CD4-positive, alpha-beta memory T cell (primary cell): ENCODE measurements at regions not wholly inside any gene's neighbourhood (a gene's known extent, or its start where the extent isn't known, plus 50 kb on each side); places are given as distances from the start of the nearest gene placed in this dataset.
"Not testable (repeated sequence)": the region's sequence is repeated elsewhere in the genome, so short reads cannot be mapped to it uniquely, and the experiment has no call there.

Experiments used
- CTCF ChIA-PET: fragments of 350-600 bp; sonication (Branson Sonifier 250); formaldehyde crosslinking; loops from one replicate; lab custom pipeline; 2021; ENCODE audit warnings: inconsistent platforms; ENCODE audit not compliant: partially characterized antibody; lab: Charles Lee
- POLR2A ChIA-PET: fragments of 350-600 bp; sonication (Branson Sonifier 250); formaldehyde crosslinking; loops from one replicate; lab custom pipeline; 2021; ENCODE audit not compliant: partially characterized antibody; lab: Charles Lee
- DNase-seq, 5 donors: peaks; one replicate each; pipeline versions ENCODE4 v3.0.0 to v3.0.0-alpha.2; 2020 to 2022; ENCODE audit warnings: mixed read lengths in 1 of 5
- H3K27ac ChIP-seq: one replicate; pipeline ENCODE4 v1.7.0; 2013; ENCODE audit warnings: low read depth, low read length
- H3K27me3 ChIP-seq: 2 replicates; pipeline ENCODE4 v1.7.0; 2013; ENCODE audit warnings: mild to moderate bottlenecking, low read length, moderate library complexity; ENCODE audit not compliant: insufficient read depth
- H3K36me3 ChIP-seq: 2 replicates; pipeline ENCODE4 v1.7.0; 2013; ENCODE audit warnings: mild to moderate bottlenecking, low read length, moderate library complexity; ENCODE audit not compliant: insufficient read depth
- H3K4me1 ChIP-seq: 2 replicates; pipeline ENCODE4 v1.7.0; 2013; ENCODE audit warnings: mild to moderate bottlenecking, low read length, moderate library complexity; ENCODE audit not compliant: insufficient read depth
- H3K4me3 ChIP-seq, 2 donors: one replicate each; pipeline ENCODE4 v1.7.0; 2013; ENCODE audit warnings: low read length in 2 of 2, mild to moderate bottlenecking in 1 of 2
- H3K9me3 ChIP-seq, 2 donors: one replicate each; pipeline ENCODE4 v1.7.0; 2013; ENCODE audit warnings: low read length in 2 of 2, control low read depth in 1 of 2; ENCODE audit not compliant: control insufficient read depth in 1 of 2
- H3K27ac Mint-ChIP-seq, 7 donors: one replicate each; pipeline ENCODE4 v1.8.0; 2020 to 2021; ENCODE audit warnings: mixed read lengths in 7 of 7, mild to moderate bottlenecking in 6 of 7, inconsistent platforms in 3 of 7, moderate library complexity in 3 of 7
- H3K27me3 Mint-ChIP-seq, 2 donors: one replicate each; pipeline ENCODE4 v1.8.0; 2020 to 2021; ENCODE audit warnings: mixed read lengths in 2 of 2
- H3K36me3 Mint-ChIP-seq, 2 donors: one replicate each; pipeline ENCODE4 v1.8.0; 2020 to 2021; ENCODE audit warnings: mixed read lengths in 2 of 2, inconsistent platforms in 1 of 2, mild to moderate bottlenecking in 1 of 2
- H3K4me1 Mint-ChIP-seq, 4 donors: one replicate each; pipeline ENCODE4 v1.8.0; 2020 to 2021; ENCODE audit warnings: mixed read lengths in 4 of 4, mild to moderate bottlenecking in 1 of 4
- H3K4me3 Mint-ChIP-seq, 8 donors: one replicate each; pipeline ENCODE4 v1.8.0; 2020 to 2021; ENCODE audit warnings: mixed read lengths in 8 of 8, mild to moderate bottlenecking in 7 of 8, moderate library complexity in 6 of 8, inconsistent platforms in 3 of 8
- H3K9me3 Mint-ChIP-seq, 8 donors: one replicate each; pipeline ENCODE4 v1.8.0; 2020 to 2021; ENCODE audit warnings: mixed read lengths in 8 of 8, mild to moderate bottlenecking in 5 of 8, inconsistent platforms in 3 of 8, moderate library complexity in 1 of 8
- intact Hi-C: fragments of 100-400 bp; cut with micrococcal nuclease; formaldehyde crosslinking; loops from one replicate; pipeline ENCODE4 v1.15.1; 2023

DNA sequence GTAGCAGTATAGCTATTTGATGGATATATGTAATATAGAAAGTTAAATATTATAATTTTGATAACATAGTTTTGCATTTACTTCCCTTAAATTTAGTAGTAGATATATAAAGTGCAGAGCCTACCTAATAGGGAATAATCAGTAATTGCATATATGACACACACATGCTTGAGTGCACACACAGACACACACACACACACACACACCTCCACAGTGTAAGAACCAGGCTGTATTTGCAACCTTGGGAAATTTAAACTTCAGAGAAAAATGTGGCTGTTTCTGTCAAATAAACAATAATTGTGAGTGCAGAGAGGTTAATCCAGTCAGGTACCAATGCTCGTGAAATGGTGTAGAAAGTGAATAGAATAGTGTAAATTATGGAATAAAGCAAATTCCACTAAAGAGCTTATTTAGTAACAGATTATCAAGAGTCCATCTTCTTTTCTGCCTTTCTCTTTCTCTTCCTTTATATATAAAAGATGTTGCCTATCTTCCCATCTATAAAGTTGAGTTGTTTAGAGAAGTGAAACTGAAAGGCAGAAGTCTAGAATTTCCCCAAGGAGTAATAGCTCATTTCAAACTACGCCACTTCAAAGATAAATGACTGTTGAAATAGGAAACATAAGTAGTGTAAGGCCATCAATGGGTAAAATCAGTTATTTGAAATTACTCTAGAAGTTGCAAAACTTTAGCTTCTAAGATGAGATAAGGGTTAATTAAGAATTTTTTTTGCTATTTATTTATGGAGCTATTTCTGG, 273.7 kb downstream of the SRGAP2C start:
- Histone ChIP-seq H3K9me3 (no peaks in the 10 kb centered on the region), H3K27me3 (no peaks in the 10 kb centered on the region), H3K4me3 (peak overlapping the region in 1 of 2 donors; percentile 16), H3K36me3 (no peaks in the 10 kb centered on the region), H3K27ac (peak overlapping the region; percentile 46), H3K4me1 (peaks cover 3% of the 10 kb centered on the region)
- Mint-ChIP-seq H3K4me1 (peaks cover 7 to 13% (median 9%) of the 10 kb centered on the region in 4 donors), H3K36me3 (no peaks in the 10 kb centered on the region), H3K4me3 (peak overlapping the region; percentile 80 to 88 (median 85)), H3K27ac (peak overlapping the region; percentile 43 to 94 (median 90)), H3K27me3 (no peaks in the 10 kb centered on the region), H3K9me3 (peaks cover 0 to 2% (median 0%) of the 10 kb centered on the region in 8 donors)
- CTCF ChIA-PET, result interaction anchor here (1.1 to 1.6 kb wide), 2 partner anchors 13 to 60 kb away, joined by 5 to 8 read pairs; no protein-coding TSS in a partner anchor
- POLR2A ChIA-PET, result interaction anchor here (1.5 to 2.0 kb wide), 3 partner anchors 58 to 94 kb away, joined by 3 to 21 read pairs (median 13); no protein-coding TSS in a partner anchor
- DNase-seq, result peak in 4 of 5 donors; percentile 23 to 43 (median 32)
- intact Hi-C loops, result no loop called here

DNA sequence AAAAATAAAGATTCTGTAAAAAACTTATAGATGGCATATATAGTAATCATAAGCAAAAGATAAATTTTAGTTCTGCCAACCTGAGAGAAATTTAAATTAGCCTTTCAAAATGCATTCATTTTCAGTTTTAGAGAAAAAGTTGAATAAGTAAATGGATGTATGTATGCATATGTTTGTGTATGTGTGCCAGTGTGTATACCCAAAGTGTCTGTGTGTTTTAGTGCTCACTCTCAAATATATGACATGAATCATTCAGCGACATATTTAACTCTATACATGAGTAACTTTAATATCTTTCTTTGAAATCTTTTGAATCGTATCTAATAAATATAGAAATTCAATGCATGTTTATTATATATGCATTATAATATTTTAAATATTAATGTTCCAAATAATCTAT, 274.5 kb downstream of the SRGAP2C start:
- Mint-ChIP-seq H3K27me3 (no peaks in the 10 kb centered on the region), H3K27ac (peak overlapping the region in 2 of 7 donors; percentile 58 to 59), H3K36me3 (no peaks in the 10 kb centered on the region), H3K9me3 (peaks cover 0 to 2% (median 0%) of the 10 kb centered on the region in 8 donors), H3K4me1 (peaks cover 7 to 13% (median 9%) of the 10 kb centered on the region in 4 donors), H3K4me3 (peak overlapping the region in 4 of 8 donors; percentile 33 to 71 (median 43))
- H3K4me1 ChIP-seq, result peaks cover 3% of the 10 kb centered on the region
- no peak overlapping the region for H3K4me3 ChIP-seq
- H3K27me3 ChIP-seq, result no peaks in the 10 kb centered on the region
- no peaks in the 10 kb centered on the region for H3K9me3 ChIP-seq
- H3K27ac ChIP-seq, result no peak overlapping the region
- intact Hi-C loops, result no loop called here
- H3K36me3 ChIP-seq, result no peaks in the 10 kb centered on the region
- CTCF ChIA-PET, result interaction anchor here (1.1 to 1.6 kb wide), 2 partner anchors 14 to 59 kb away, joined by 5 to 8 read pairs; no protein-coding TSS in a partner anchor
- POLR2A ChIA-PET, result interaction anchor here (1.7 to 2.0 kb wide), 2 partner anchors 57 to 60 kb away, joined by 13 to 21 read pairs; no protein-coding TSS in a partner anchor
- no peak for DNase-seq

DNA sequence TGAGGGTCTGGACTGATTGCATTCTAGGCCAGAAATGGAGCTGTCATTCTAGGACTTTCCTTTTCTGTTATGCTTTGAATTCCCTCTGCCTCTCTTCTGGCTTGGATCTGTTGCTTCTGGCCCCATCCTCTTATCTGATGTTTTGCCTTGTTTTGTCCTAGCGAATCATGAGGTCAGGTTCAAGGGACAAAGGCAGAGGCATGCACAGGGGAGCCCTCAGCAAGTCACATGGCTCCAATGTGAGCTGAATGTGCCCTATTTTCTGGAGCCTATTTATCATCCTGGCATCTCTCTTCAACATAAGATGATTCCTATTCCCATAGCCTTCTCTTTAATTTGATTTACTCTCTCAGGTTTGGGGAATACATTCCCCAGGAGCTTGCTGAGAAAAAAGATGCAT, 284.6 kb downstream of the SRGAP2C start:
- POLR2A ChIA-PET, H3K9me3 ChIP-seq, H3K36me3 Mint-ChIP-seq, H3K27me3 Mint-ChIP-seq, intact Hi-C loops, H3K4me3 Mint-ChIP-seq, H3K4me3 ChIP-seq, CTCF ChIA-PET, DNase-seq, H3K27ac Mint-ChIP-seq, H3K27me3 ChIP-seq, H3K27ac ChIP-seq, H3K36me3 ChIP-seq, H3K4me1 ChIP-seq, H3K9me3 Mint-ChIP-seq: not testable (repeated sequence)
- peaks cover 0 to 11% (median 4%) of the 10 kb centered on the region in 4 donors for H3K4me1 Mint-ChIP-seq

DNA sequence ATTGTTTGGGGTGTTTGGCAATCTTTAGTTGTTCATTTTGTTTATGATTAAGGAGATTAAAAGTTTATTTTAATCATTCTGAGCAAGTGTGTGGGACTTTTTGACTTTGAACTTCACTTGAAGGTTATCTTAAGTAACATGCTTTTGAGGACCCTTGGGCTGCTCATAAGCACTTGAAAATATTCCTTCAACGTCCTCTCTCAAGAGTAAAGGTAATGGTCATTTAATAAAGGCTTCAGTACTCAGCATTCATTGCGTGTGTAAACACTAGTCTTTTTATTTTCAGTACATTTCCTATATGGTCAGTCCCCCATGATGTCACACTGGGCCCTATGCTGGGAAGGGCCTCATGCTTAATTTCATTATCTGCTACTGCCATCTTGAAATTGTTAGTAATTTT, 285.6 kb downstream of the SRGAP2C start:
- H3K27me3 ChIP-seq, H3K4me3 ChIP-seq, POLR2A ChIA-PET, intact Hi-C loops, H3K4me1 ChIP-seq, H3K4me3 Mint-ChIP-seq, CTCF ChIA-PET, H3K36me3 ChIP-seq, H3K27ac Mint-ChIP-seq, H3K9me3 ChIP-seq, DNase-seq, H3K36me3 Mint-ChIP-seq, H3K27me3 Mint-ChIP-seq, H3K9me3 Mint-ChIP-seq, H3K27ac ChIP-seq: not testable (repeated sequence)
- peaks cover 0 to 11% (median 4%) of the 10 kb centered on the region in 4 donors for H3K4me1 Mint-ChIP-seq

DNA sequence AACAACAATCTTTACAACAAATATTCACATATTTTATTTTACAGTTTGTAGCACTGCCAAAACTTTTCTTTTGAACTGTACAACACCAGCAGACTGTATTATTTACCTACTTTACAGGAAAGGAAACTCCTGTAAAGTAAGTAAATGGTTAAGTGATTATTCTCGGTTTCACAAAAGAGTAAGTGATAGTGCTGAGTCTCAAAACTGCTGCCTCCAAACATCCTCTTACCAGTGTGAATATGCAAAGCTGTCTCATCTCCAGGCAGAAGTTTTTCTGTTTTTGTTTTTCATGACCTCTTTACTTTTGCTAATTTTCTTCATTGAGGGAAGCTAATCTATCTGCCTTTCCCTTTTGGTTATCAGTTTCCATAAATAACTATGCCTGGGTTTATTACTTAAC, 286.7 kb downstream of the SRGAP2C start:
- CTCF ChIA-PET, result interaction anchor here (1.6 kb wide), 1 partner anchor 15 kb away, joined by 4 read pairs; no protein-coding TSS in a partner anchor
- H3K4me3 ChIP-seq, result no peak overlapping the region
- Mint-ChIP-seq H3K27me3 (no peaks in the 10 kb centered on the region), H3K9me3 (peaks cover 0 to 12% (median 3%) of the 10 kb centered on the region in 8 donors), H3K4me3 (no peak overlapping the region), H3K36me3 (peaks cover 1 to 3% of the 10 kb centered on the region in 2 donors), H3K27ac (peak overlapping the region in 1 of 7 donors; percentile 68), H3K4me1 (peaks cover 0 to 11% (median 4%) of the 10 kb centered on the region in 4 donors)
- no peaks in the 10 kb centered on the region for H3K4me1 ChIP-seq
- DNase-seq, result no peak
- intact Hi-C loops, result no loop called here
- H3K27me3 ChIP-seq, result no peaks in the 10 kb centered on the region
- H3K9me3 ChIP-seq, result no peaks in the 10 kb centered on the region
- H3K27ac ChIP-seq, result no peak overlapping the region
- POLR2A ChIA-PET, result no interaction called here
- no peaks in the 10 kb centered on the region for H3K36me3 ChIP-seq

DNA sequence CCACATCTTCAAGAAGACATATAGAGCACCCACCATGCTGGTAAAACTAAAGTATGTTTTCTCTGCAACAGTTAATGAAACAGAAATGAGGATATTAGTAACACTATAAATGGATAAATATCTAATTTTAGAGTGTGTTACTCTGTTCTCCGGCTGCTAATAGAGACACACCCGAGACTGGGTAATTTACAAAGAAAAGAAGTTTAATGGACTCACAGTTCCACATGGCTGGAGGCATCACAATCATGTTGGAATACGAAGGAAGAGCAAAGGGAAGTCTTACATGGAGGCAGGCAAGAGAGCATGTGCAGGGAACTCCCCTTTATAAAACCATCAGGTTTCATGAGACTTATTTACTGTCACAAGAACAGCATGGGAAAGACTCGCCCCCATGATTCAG, 287.2 kb downstream of the SRGAP2C start:
- Histone ChIP-seq H3K4me3 (no peak overlapping the region), H3K27me3 (no peaks in the 10 kb centered on the region), H3K9me3 (no peaks in the 10 kb centered on the region), H3K4me1 (no peaks in the 10 kb centered on the region), H3K36me3 (no peaks in the 10 kb centered on the region), H3K27ac (no peak overlapping the region)
- DNase-seq, result no peak
- POLR2A ChIA-PET, result no interaction called here
- Mint-ChIP-seq H3K27me3 (no peaks in the 10 kb centered on the region), H3K9me3 (peaks cover 0 to 14% (median 3%) of the 10 kb centered on the region in 8 donors), H3K4me3 (no peak overlapping the region), H3K27ac (peak overlapping the region in 1 of 7 donors; percentile 68), H3K36me3 (peaks cover 1 to 3% of the 10 kb centered on the region in 2 donors), H3K4me1 (peaks cover 0 to 11% (median 4%) of the 10 kb centered on the region in 4 donors)
- intact Hi-C loops, result no loop called here
- CTCF ChIA-PET, result interaction anchor here (1.6 kb wide), 1 partner anchor 15 kb away, joined by 4 read pairs; no protein-coding TSS in a partner anchor

DNA sequence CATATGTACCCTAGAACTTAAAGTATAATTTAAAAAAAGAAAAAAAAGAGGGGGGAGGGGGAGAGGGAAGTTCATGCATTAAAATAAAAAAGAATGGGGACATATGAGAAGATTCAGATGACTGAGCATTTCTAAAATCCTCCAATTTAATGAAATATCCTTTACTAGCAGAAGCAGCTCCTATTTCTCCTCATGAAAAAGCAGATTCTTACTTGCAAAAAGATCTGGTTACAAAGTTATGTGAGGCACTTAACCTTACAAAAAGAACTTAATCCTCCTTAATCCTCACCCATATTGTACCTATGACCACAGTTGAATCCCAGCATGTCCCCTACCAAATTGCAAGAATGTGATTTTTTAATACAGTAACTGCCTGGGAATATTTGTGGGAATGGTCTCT, 298.5 kb downstream of the SRGAP2C start:
- peaks cover 4 to 12% of the 10 kb centered on the region in 2 donors for H3K36me3 Mint-ChIP-seq
- Histone ChIP-seq H3K4me3 (no peak overlapping the region), H3K27me3 (no peaks in the 10 kb centered on the region), H3K9me3 (no peaks in the 10 kb centered on the region), H3K4me1 (no peaks in the 10 kb centered on the region), H3K36me3 (no peaks in the 10 kb centered on the region), H3K27ac (no peak overlapping the region)
- no peaks in the 10 kb centered on the region for H3K27me3 Mint-ChIP-seq
- intact Hi-C loops, result no loop called here
- H3K4me3 Mint-ChIP-seq, result no peak overlapping the region
- no peak overlapping the region for H3K27ac Mint-ChIP-seq
- ChIA-PET POLR2A (no interaction called here), CTCF (no interaction called here)
- H3K9me3 Mint-ChIP-seq, result peaks cover 0 to 32% (median 9%) of the 10 kb centered on the region in 8 donors
- DNase-seq, result no peak
- peaks cover 0 to 7% (median 3%) of the 10 kb centered on the region in 4 donors for H3K4me1 Mint-ChIP-seq
